ENCODE measurements at regions not wholly inside any gene's neighbourhood (a gene's known extent, or its start where the extent isn't known, plus 50 kb on each side); places are given as distances from the start of the nearest gene placed in this dataset.
A peak's percentile ranks its signal among the peaks of the same experiment; 100 is the strongest.
"Not testable (repeated sequence)": the region's sequence is repeated elsewhere in the genome, so short reads cannot be mapped to it uniquely, and the experiment has no call there.

DNA sequence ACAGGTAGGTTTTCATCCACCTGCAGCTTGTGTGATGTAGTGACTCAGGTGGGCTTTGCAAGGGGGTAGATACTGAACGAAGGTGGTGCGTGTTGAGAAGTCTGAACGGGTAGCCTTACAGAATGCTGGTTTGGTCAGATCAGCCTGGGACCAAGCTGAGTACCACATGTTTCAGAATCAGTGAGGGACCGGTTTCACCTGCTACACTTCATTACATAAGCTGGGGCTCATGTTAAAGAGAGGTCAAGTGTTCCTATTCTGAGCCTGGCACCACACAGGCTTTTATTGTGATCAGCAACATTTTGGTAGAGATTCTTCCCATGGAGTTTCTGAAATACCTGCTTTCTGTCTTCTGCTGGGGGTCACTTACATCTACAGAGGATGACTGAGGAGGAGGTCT, 207.4 kb upstream of the EEF2KMT start:
- no peak for DNase-seq

DNA sequence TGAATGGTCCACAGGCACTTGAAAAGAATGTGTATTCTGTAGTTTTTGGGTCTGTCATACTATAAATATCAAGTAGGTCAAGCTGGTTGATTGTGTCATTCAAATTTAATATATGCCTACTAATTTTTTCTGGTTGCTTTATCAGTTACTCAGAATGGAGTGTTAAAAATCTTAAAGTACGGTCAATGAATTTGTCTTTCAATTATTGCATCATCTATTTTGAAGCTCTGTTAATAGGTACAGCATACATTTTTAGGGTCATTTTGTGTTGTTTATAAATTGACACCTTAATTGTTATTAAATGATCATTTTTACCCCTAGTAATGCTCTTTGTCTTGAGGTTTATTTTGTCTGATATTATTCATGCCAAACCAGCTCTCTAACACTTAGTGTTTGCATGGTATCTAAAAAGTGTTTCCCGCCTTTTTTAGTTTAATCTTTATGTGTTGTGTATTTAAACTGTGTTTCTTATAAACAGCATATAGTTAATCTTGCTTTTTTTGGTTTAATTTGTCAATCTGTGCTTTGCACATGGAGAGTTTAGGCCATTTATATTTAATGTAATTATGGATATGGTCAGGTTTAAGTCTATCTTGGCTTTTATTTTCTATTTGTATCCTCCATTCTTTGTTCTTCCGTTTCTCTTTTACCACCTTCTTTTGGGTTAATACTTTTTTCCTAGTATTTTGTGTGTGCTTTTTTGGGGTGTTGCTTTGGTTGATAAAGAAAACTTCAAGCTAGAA, 204.9 kb upstream of the EEF2KMT start:
- DNase-seq, result no peak

DNA sequence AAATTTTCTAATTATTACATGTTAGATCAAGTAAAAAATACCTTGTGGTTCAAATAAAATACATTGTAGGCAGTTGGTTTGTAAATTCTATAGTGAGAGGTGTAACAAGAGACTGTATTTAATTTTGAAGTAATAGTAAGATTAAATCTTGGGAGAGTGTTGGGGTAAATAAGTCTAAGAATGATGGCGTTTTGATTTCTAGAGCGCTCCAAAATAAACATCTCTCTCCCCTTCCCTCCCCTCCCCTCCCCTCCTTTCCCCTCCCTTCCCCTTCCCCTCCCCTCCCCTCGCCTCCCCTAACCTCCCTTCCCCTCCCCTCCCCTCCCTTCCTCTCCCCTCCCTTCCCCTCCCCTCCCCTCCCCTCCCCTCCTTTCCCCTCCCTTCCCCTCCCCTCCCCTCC, 200.6 kb upstream of the EEF2KMT start:
- no peak for DNase-seq

GRCh38 chr16:5296176-5296575, 198.6 kb upstream of the EEF2KMT start:
- no peak for DNase-seq

- DNase-seq, result not testable (repeated sequence)
These were observed 197.7 kb upstream of the EEF2KMT start for GRCh38 chr16:5295304-5295703.

DNA sequence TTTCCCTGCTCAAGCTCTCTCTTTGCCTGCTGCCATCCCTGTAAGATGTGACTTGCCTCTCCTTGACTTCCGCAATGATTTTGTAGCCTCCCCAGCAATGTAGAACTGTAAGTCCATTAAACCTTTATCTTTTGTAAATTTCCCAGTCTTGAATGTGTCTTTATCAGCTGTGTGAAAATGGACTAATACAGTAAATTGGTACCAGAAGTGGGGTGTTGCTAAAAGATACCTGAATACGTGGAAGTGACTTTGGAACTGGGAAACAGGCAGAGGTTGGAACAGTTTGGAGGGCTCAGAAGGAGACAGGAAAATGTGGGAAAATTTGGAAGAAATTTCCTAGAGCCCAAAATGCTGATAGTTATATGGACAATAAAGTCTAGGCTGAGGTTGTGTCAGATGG, 184.6 kb upstream of the EEF2KMT start:
- DNase-seq, result not testable (repeated sequence)

- no peak for DNase-seq
These were observed 159.9 kb upstream of the EEF2KMT start for GRCh38 chr16:5257462-5257861.

- no peak for DNase-seq
These were observed 155.2 kb upstream of the EEF2KMT start for GRCh38 chr16:5252791-5253190.

- not testable (repeated sequence) for DNase-seq
These were observed 149.8 kb upstream of the EEF2KMT start for GRCh38 chr16:5247403-5247802.

DNA sequence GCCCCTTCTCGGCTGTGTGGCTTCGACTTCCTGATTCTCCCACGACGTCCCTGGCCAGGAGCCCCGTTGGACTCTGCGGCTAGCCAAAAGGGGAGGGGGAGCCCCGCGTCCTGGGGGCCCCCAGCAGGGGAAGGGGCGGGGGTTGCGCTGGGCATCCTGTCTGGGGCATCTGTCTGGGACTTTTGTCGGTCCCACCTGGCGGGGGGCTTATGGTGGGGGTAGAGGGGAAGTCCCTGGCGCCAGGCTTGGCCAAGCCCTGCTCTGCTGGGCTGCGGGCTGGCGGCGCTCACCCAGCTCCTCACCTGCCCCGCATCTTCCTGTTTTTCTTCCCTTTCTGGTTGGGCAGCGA, 142.7 kb upstream of the EEF2KMT start:
- not testable (repeated sequence) for DNase-seq

DNA sequence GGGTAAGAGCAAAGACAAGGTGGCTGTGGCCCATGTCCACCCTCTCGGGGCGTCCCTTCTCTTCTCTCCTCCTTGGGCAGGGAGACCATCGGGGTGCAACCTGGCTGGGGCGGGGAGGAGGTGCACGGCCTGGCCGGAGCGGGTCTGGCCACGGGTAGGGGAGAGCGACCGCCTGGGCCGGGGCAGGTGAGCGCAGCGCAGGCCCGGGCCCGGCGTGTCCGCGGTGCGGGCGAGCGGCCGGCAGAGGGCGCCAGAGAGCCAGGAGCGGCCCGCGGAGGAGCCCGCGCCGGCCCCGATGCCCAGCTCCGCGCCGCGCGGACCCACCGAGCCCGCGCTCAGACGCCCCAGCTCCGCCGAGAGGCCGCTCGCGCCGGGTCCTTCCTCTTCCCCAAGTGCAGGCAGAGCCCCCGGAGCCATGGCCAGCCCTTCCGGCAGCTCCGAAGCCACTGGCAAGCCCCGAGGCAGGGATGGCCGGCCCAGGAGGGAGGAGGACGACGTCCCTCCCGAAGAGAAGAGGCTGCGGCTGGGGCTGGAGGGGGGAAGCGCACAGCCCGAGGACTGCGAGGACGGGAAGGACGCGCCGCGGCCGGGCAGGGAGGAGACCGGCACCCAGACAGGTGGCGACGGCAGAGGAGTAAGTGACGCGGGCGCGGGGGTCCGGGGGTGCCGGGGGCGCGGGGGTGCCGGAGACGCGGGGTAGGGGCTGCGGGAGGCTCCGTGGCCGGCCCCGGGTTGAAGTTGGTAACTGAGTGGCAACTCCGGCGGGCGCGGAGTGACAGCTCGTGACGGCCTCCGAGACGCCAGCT, 142.1 kb upstream of the EEF2KMT start:
- DNase-seq, result peak; percentile 26

GRCh38 chr16:5235119-5235518, 137.5 kb upstream of the EEF2KMT start:
- no peak for DNase-seq

DNA sequence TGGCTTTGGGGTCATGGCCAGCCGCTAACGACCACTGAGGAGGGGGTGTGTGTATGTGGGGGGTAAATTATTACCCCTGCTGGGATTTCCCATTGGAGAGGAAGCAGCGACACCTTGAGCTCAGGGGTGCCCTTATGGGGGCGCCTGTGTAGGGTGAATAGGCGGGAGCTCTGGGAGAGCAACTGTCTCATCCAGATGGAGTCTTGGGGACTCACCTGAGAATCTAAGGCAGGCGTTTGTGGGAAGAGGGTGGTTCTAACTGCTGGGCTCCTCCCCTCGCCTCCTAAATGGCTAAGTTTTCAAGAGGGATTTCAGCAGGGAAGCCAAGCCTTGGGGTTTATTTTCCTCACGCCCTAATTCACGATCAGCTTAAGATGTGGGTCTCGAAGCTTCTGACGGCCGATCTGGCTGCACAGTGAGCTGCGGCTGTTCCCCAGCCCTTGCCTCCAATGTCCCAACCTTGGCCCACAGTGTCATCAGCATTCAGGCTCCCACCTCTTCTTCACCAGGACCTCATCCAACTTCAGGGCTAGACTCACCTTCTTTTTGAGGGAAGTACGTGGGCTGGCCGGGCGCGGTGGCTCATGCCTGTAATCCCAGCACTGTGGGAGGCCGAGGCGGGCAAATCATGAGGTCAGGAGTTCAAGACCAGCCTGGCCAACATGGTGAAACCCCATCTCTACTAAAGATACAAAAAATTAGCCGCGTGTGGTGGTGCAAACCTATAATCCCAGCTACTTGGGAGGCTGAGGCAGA, 136.9 kb upstream of the EEF2KMT start:
- no peak for DNase-seq

DNA sequence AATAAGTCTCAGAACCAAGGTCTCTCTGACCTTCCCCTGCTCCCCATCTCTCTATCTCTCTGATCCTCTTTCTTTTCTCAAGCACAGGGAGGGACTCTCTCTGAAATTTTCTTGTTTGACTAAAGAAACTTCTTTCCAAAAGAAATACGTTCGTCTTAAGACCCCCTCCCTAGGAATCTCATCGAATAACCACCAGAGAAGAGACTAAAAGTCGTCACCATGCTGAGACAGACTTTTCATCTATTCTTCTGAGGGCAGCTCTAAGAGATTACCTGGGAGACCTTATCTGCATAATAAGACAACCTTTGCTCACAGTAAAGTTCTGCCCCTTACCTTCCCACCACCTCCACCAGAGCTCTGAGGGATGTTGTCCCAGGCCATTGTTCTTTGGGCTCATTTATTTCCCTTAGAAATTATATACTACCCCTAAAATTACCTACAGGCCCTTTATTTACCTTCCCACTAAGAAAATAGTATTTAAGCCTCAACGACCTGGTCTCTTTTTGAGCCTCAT, 133.7 kb upstream of the EEF2KMT start:
- DNase-seq, result no peak

DNA sequence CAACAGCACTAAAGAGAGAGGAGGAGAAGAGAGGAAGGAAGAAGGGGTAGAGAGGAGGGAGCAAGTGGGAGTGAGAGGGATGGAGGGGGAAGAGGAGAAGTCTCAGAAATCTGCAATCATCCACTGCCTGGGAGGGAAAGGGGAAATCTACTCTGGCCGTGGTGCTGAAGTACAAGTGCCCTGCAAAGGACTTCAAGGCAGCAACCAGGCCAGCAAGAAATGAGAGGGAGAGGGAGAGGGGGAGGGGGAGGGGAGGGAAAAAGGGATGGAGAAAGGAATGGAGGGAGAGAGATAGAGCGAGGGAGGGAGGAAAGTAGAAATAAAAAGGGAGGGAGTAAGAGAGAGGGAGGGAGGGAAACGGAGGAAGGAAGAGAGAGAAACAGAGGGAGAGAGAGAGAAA, 130.8 kb upstream of the EEF2KMT start:
- DNase-seq, result no peak

- DNase-seq, result no peak
These were observed 128.5 kb upstream of the EEF2KMT start for GRCh38 chr16:5225931-5226655.

DNA sequence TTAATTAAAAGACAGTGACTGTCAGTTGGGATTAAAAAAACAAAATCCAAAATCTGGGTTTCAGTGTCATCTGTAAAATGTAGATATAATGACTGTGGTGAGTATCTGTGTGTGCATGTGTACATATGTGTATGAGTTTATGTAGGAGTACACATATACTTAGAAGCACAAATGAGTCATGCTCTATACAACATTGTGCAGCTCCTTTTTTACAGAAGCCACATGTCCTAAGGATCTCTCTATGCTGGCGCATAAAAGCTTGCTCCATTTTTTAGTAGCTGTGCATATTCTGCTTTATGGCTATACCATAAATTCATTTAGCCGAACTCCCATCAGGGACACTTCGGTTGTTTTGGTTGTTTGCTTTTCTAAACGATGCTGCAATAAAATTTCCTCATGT, 125.2 kb upstream of the EEF2KMT start:
- no peak for DNase-seq

- not testable (repeated sequence) for DNase-seq
These were observed 124.2 kb upstream of the EEF2KMT start for GRCh38 chr16:5221831-5222230.

GRCh38 chr16:5220705-5221104, 123.1 kb upstream of the EEF2KMT start:
- no peak for DNase-seq

- DNase-seq, result no peak
These were observed 119.0 kb upstream of the EEF2KMT start for GRCh38 chr16:5216441-5217080.

DNA sequence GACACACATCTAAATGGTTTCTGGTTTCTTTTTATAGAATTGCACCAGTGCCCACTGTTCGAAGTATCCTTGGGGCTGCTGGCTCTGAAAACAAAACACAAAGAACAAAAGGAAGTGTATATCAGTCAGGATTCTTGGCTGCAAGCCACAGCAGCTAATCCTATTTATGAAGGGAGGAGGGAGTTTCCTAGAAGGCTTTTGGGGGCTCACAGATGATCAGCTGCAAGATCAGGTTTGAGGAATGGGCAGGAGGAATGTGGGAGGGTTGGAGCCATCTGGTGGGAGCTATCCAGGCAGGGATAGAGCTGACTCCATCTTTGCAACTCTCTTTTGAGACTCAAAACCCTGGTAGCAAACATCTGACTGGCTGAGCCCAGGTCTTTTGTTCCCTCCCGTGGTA, 118.3 kb upstream of the EEF2KMT start:
- no peak for DNase-seq

DNA sequence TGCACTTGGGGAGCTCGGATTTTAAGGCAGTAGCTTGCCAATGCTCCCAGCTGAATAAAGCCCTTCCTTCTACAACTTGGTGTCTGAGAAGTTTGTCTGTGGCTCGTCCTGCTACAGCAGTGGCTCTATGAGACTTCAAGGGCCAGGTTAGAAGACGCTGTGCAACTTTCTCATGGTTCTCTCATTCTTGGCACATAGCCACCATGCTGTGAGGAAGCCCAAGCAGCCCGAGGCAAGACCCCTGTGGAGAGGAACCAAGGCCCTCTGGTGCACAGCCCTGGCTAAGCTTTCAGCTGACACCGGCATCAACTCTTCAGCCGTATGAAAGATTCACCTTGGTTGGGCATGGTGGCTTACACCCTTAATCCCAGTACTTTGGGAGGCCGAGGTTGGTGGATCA, 116.9 kb upstream of the EEF2KMT start:
- DNase-seq, result no peak

Data from DMS53 (cell line).